A673 (cell line): ENCODE measurements at regions not wholly inside any gene's neighbourhood (a gene's known extent, or its start where the extent isn't known, plus 50 kb on each side); places are given as distances from the start of the nearest gene placed in this dataset.
"Not testable (repeated sequence)": the region's sequence is repeated elsewhere in the genome, so short reads cannot be mapped to it uniquely, and the experiment has no call there.

Experiments
- BruUV-seq: library from RNA; stranded (reverse); fragments of 400-500 nt; replicated peaks from 2 replicates; lab custom pipeline; 2021; lab: Mats Ljungman, UMichigan
- CTCF ChIA-PET: fragments of 300-600 bp; sonication (Branson Sonifier 250); formaldehyde crosslinking; loops from one replicate; lab custom pipeline; 2022; ENCODE audit warnings: antibody characterized with exemption; lab: Charles Lee
- POLR2A ChIA-PET: fragments of 300-600 bp; sonication (Branson Sonifier 250); formaldehyde crosslinking; loops from one replicate; lab custom pipeline; 2022; ENCODE audit warnings: antibody characterized with exemption; ENCODE audit not compliant: low non-redundant PET; lab: Charles Lee
- DNase-seq: peaks from one replicate; pipeline ENCODE4 v3.0.0-alpha.2; 2015; ENCODE audit warnings: low spot score
- H3K27ac ChIP-seq: fragments of 200-600 bp; sonication (generic); 2 replicates; pipeline ENCODE4 v1.5.1; 2016; ENCODE audit warnings: mixed run types, low read depth, mild to moderate bottlenecking, mixed read lengths, antibody characterized with exemption, low read length; ENCODE audit not compliant: poor library complexity, severe bottlenecking
- H3K27me3 ChIP-seq: fragments of 200-600 bp; sonication (generic); replicated peaks from 2 replicates; pipeline ENCODE4 v1.6.1; 2017; ENCODE audit warnings: mixed run types, low read depth, mild to moderate bottlenecking, mixed read lengths, antibody characterized with exemption, low read length; ENCODE audit not compliant: insufficient read depth, poor library complexity
- H3K36me3 ChIP-seq: fragments of 200-600 bp; sonication (generic); 2 replicates; pipeline ENCODE4 v1.6.1; 2016; ENCODE audit warnings: mixed run types, mild to moderate bottlenecking, mixed read lengths, antibody characterized with exemption, low read length; ENCODE audit not compliant: insufficient read depth, poor library complexity, severe bottlenecking
- H3K4me1 ChIP-seq: fragments of 200-600 bp; sonication (generic); 2 replicates; pipeline ENCODE4 v1.6.1; 2017; ENCODE audit warnings: mixed run types, mild to moderate bottlenecking, mixed read lengths, antibody characterized with exemption, low read length; ENCODE audit not compliant: insufficient read depth, poor library complexity, severe bottlenecking
- H3K4me3 ChIP-seq: fragments of 200-600 bp; sonication (generic); 2 replicates; pipeline ENCODE4 v1.5.1; 2016; ENCODE audit warnings: low read depth, mixed run types, mild to moderate bottlenecking, mixed read lengths, low read length; ENCODE audit not compliant: poor library complexity, severe bottlenecking
- H3K9me3 ChIP-seq: fragments of 200-600 bp; sonication (generic); 2 replicates; pipeline ENCODE4 v1.6.1; 2016; ENCODE audit warnings: mixed run types, low read depth, mild to moderate bottlenecking, mixed read lengths, antibody characterized with exemption, low read length; ENCODE audit not compliant: poor library complexity, severe bottlenecking
- EZH2 ChIP-seq: fragments of 200-600 bp; sonication (generic); IDR thresholded peaks from 2 replicates; pipeline ENCODE4 v1.6.1; 2017; ENCODE audit warnings: borderline replicate concordance, low read depth, mild to moderate bottlenecking, mixed read lengths, antibody characterized with exemption, low read length; ENCODE audit not compliant: poor library complexity, severe bottlenecking
- intact Hi-C: fragments of 100-400 bp; cut with micrococcal nuclease; formaldehyde crosslinking; loops from one replicate; pipeline ENCODE4 v1.10.0; 2022; ENCODE audit not compliant: unreplicated experiment
- TF ChIP-seq, protein P1 (sequence below): fragments of 300-800, 200-600 bp; sonication (generic); conservative IDR thresholded peaks from 2 replicates; pipeline ENCODE4 v1.5.1; 2017; ENCODE audit warnings: low read depth, mild to moderate bottlenecking, antibody characterized with exemption, low read length, moderate library complexity, mixed read lengths

DNA sequence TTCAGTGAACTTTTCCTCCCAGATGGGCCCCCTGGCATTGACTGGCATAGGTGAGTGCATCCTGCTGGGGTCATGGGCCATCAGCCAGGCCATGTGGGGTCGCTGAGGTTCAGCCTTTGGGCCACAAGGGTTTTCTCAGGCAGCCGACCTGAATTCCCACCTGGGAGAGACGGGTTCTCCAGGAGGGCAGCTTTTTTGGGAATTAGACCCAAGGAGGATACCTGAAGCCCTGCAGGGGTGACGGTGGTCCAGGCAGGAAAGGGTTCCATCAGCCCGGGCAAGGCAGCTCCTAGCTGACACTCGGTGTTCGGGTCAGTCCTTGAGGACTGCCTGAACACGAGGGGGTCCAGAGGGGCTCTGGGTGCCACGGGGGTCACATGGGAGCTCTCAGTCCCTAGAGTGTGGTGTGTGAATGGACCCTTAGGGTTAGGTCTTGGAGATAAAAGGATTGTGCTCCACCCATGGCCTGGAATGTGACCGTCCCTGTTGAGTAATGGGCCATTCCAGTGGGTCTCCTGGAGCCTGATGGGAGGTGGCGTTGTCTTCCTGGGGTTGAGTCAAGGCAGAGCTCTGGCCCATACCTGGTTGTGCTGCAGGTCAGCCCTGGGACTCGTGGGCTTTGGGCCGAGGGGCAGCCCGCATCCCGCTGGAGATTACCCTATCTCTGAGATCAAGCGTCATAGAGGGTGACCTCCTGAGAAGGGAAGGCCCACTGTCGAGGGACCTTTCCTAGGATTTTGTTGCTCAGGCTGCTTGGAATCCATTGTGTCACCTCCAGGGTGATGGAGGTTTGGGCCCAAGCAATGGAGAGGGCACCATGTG, 192.8 kb downstream of the UBE3A start:
- Histone ChIP-seq H3K36me3 (no peaks in the 10 kb centered on the region), H3K4me1 (no peaks in the 10 kb centered on the region), H3K9me3 (peaks cover 40% of the 10 kb centered on the region), H3K4me3 (no peak overlapping the region), H3K27ac (no peak overlapping the region), H3K27me3 (no peaks in the 10 kb centered on the region)
- no peak for DNase-seq
- ChIA-PET CTCF (no interaction called here), POLR2A (no interaction called here)
- TF ChIP-seq EZH2 = no peak
- TF ChIP-seq, protein P1, sequence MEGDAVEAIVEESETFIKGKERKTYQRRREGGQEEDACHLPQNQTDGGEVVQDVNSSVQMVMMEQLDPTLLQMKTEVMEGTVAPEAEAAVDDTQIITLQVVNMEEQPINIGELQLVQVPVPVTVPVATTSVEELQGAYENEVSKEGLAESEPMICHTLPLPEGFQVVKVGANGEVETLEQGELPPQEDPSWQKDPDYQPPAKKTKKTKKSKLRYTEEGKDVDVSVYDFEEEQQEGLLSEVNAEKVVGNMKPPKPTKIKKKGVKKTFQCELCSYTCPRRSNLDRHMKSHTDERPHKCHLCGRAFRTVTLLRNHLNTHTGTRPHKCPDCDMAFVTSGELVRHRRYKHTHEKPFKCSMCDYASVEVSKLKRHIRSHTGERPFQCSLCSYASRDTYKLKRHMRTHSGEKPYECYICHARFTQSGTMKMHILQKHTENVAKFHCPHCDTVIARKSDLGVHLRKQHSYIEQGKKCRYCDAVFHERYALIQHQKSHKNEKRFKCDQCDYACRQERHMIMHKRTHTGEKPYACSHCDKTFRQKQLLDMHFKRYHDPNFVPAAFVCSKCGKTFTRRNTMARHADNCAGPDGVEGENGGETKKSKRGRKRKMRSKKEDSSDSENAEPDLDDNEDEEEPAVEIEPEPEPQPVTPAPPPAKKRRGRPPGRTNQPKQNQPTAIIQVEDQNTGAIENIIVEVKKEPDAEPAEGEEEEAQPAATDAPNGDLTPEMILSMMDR = no peak
- intact Hi-C loops = no loop called here
- no TSS peak for BruUV-seq

DNA sequence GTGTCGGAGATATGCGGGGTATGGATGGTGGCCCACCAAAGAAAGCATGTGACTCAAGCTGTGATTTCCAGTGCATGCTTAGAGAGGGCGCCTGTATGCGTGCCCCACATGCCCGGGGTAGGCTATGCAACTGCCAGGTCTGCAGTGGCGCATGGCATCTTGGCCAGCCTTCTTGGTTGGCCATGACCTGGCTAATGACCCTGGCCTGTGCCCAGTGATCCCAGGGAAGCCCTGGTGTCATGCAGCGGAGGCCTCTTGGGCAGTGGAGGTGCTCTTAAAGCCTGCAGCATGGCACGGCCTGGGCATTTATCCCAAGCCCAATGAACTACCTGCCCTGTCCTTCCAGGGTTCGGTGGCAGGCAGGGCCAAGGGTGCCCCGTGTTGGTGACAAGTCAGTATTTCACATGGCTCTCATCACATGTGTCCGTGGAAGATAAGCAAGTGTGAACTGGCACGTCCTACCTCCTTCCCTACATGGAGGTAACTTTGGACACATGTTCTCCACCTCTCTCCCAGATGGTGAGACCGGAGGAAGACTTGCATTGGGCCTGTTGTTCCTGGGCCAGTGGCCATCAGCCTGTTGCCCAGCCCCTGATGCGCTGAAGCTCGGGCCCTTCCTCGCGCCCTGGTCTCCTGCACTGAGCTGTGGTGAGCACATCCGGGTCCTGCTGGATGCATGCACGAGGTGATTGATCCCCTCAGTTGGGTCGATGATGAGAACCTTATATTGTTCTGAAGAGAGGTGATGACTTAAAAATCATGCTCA, 192.0 kb downstream of the UBE3A start:
- Histone ChIP-seq H3K27me3 (no peaks in the 10 kb centered on the region), H3K27ac (no peak overlapping the region), H3K9me3 (peaks cover 43% of the 10 kb centered on the region), H3K36me3 (no peaks in the 10 kb centered on the region), H3K4me1 (no peaks in the 10 kb centered on the region), H3K4me3 (no peak overlapping the region)
- POLR2A ChIA-PET = no interaction called here
- CTCF ChIA-PET = no interaction called here
- TF ChIP-seq, protein P1 = no peak
- no peak for TF ChIP-seq EZH2
- intact Hi-C loops = no loop called here
- BruUV-seq = no TSS peak
- no peak for DNase-seq

DNA sequence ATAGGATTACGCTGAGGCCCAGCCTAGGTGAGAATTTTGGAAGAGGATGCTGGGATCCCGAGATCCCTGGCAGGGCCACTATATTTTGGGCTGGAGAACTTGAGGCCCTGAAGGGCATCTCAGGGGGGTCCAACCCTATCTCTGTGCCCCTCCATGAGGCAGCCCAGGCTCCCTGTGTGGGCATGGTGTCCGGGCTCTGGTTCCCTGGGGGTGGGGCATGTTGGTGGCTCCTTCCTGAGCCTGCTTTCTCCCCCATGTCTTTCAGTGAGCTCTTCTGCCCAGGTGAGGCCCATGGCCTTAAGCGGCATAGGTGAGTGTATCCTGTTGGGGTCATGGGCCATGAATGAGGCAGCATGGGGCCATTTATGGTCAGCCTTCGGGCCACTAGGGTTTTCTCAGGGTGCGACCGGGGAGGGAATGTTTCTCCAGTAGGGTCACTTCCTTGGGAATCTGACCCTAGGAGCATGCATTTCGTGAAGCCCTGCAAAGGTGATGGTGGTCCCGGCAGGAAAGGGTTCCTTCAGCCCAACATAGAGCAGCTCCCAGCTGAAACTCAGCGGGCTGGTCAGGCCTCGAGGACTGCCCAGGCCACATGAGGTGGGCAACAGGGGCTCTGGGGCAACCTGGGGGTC, 191.3 kb downstream of the UBE3A start:
- intact Hi-C loops = no loop called here
- BruUV-seq = no TSS peak
- TF ChIP-seq, protein P1 = no peak
- H3K4me3 ChIP-seq = no peak overlapping the region
- no peaks in the 10 kb centered on the region for H3K36me3 ChIP-seq
- H3K9me3 ChIP-seq = peaks cover 43% of the 10 kb centered on the region
- no peak for DNase-seq
- no peaks in the 10 kb centered on the region for H3K4me1 ChIP-seq
- ChIA-PET POLR2A (no interaction called here), CTCF (no interaction called here)
- no peak overlapping the region for H3K27ac ChIP-seq
- no peaks in the 10 kb centered on the region for H3K27me3 ChIP-seq

DNA sequence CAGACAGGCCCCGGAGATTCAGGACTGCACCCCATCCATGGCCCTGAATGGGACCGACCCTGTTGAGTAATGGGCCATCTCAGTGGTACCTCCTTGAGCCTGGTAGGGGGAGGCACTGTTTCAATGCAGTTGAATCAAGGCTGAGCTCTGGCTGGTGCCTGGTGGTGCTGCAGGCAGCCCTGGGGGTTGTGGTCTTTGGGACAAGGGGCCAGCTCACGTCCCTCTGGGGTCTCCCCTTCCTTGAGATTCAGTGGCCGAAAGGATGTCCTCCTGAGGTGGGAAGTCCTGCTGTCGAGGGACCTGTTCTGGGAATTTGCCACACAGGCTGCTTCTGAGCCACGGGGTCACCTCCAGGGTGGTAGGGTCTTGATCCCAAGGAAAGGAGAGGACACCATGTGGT, 190.7 kb downstream of the UBE3A start:
- CTCF ChIA-PET, intact Hi-C loops, DNase-seq, H3K27me3 ChIP-seq, H3K4me3 ChIP-seq, POLR2A ChIA-PET, H3K27ac ChIP-seq, BruUV-seq, H3K4me1 ChIP-seq, H3K36me3 ChIP-seq: not testable (repeated sequence)
- peaks cover 43% of the 10 kb centered on the region for H3K9me3 ChIP-seq
